Dermis blood vessel endothelial cell (primary cell): ENCODE measurements at regions not wholly inside any gene's neighbourhood (a gene's known extent, or its start where the extent isn't known, plus 50 kb on each side); places are given as distances from the start of the nearest gene placed in this dataset.
"Not testable (repeated sequence)": the region's sequence is repeated elsewhere in the genome, so short reads cannot be mapped to it uniquely, and the experiment has no call there.

Experiments
- DNase-seq: peaks from one replicate; pipeline ENCODE4 v3.0.0; 2010

GRCh38 chr2:42988055-42988454 is 195.7 kb upstream of the HAAO start:
- not testable (repeated sequence) for DNase-seq

GRCh38 chr2:42987112-42987922 is 194.9 kb upstream of the HAAO start:
- no peak for DNase-seq

- peak; percentile 31 for DNase-seq
Observed at GRCh38 chr2:42984617-42985016, 192.2 kb upstream of the HAAO start.

- peak; percentile 48 for DNase-seq
Observed at GRCh38 chr2:42984081-42984480, 191.7 kb upstream of the HAAO start.

- no peak for DNase-seq
Observed at GRCh38 chr2:42980764-42981416, 188.5 kb upstream of the HAAO start.

- no peak for DNase-seq
Observed at GRCh38 chr2:42979870-42980763, 187.7 kb upstream of the HAAO start.

GRCh38 chr2:42979416-42979869 is 187.1 kb upstream of the HAAO start:
- no peak for DNase-seq

- no peak for DNase-seq
Observed at GRCh38 chr2:42978887-42979415, 186.6 kb upstream of the HAAO start.

GRCh38 chr2:42978175-42978886 is 185.9 kb upstream of the HAAO start:
- no peak for DNase-seq

GRCh38 chr2:42977270-42978174 is 185.1 kb upstream of the HAAO start:
- no peak for DNase-seq

- DNase-seq = no peak
Observed at GRCh38 chr2:42976351-42976750, 184.0 kb upstream of the HAAO start.

GRCh38 chr2:42974721-42975717 is 182.6 kb upstream of the HAAO start:
- peak; percentile 83 for DNase-seq

- no peak for DNase-seq
Observed at GRCh38 chr2:42974169-42974720, 181.9 kb upstream of the HAAO start.

GRCh38 chr2:42973726-42974125 is 181.3 kb upstream of the HAAO start:
- DNase-seq = no peak

GRCh38 chr2:42972933-42973516 is 180.6 kb upstream of the HAAO start:
- not testable (repeated sequence) for DNase-seq

- DNase-seq = no peak
Observed at GRCh38 chr2:42971947-42972736, 179.8 kb upstream of the HAAO start.

GRCh38 chr2:42971381-42971780 is 179.0 kb upstream of the HAAO start:
- DNase-seq = no peak

- no peak for DNase-seq
Observed at GRCh38 chr2:42970151-42970550, 177.8 kb upstream of the HAAO start.
